Liver (tissue), 8 donors: ENCODE measurements at regions not wholly inside any gene's neighbourhood (a gene's known extent, or its start where the extent isn't known, plus 50 kb on each side); places are given as distances from the start of the nearest gene placed in this dataset.

ENCODE experiments used
- DNase-seq: peaks from one replicate; pipeline ENCODE4 v3.0.0-alpha.2; 2017; ENCODE audit warnings: low spot score
- H3K27ac ChIP-seq, 2 donors: one replicate each; pipeline ENCODE4 v1.7.0; 2013; ENCODE audit warnings: inconsistent platforms in 2 of 2, low read length in 2 of 2, control low read depth in 1 of 2, low read depth in 1 of 2, mild to moderate bottlenecking in 1 of 2
- H3K27me3 ChIP-seq, 4 donors: one replicate each; pipeline versions ENCODE4 v1.6.1 to v1.7.0; 2013; ENCODE audit warnings: low read length in 3 of 4, inconsistent platforms in 1 of 4, mild to moderate bottlenecking in 1 of 4, moderate library complexity in 1 of 4; ENCODE audit not compliant: control insufficient read depth in 4 of 4, insufficient read depth in 4 of 4
- H3K36me3 ChIP-seq, 4 donors: one replicate each; pipeline versions ENCODE4 v1.6.1 to v1.7.0; 2013; ENCODE audit warnings: low read length in 3 of 4, mild to moderate bottlenecking in 3 of 4, low read depth in 1 of 4, moderate library complexity in 1 of 4; ENCODE audit not compliant: control insufficient read depth in 4 of 4, insufficient read depth in 3 of 4
- H3K4me1 ChIP-seq, 4 donors: one replicate each; pipeline versions ENCODE4 v1.6.1 to v1.7.0; 2013; ENCODE audit warnings: low read length in 3 of 4, mild to moderate bottlenecking in 3 of 4, moderate library complexity in 1 of 4; ENCODE audit not compliant: control insufficient read depth in 4 of 4, insufficient read depth in 4 of 4
- H3K4me3 ChIP-seq, 3 donors: one replicate each; pipeline versions ENCODE4 v1.6.1 to v1.7.0; 2013; ENCODE audit warnings: low read length in 3 of 3, control low read depth in 1 of 3, low read depth in 1 of 3, mild to moderate bottlenecking in 1 of 3
- H3K9ac ChIP-seq, 2 donors: one replicate each; pipeline ENCODE4 v1.7.0; 2013; ENCODE audit warnings: low read length in 2 of 2, mild to moderate bottlenecking in 2 of 2, moderate library complexity in 2 of 2, control low read depth in 1 of 2, low read depth in 1 of 2
- H3K9me3 ChIP-seq, 4 donors: one replicate each; pipeline versions ENCODE4 v1.6.1 to v1.7.0; 2013; ENCODE audit warnings: low read length in 3 of 4; ENCODE audit not compliant: control insufficient read depth in 4 of 4
- CTCF ChIP-seq: fragments of 150-350 bp; IDR thresholded peaks from 2 replicates; pipeline ENCODE4 v1.5.1; 2017; ENCODE audit warnings: improper control_type of control experiment, low read depth, low read length; ENCODE audit not compliant: missing input control
- EGR1 ChIP-seq, 2 donors: IDR thresholded peaks; 2 replicates each; pipeline ENCODE4 v1.6.1; 2016 to 2018; ENCODE audit warnings: antibody characterized with exemption in 2 of 2, low read depth in 2 of 2
- FOXA1 ChIP-seq: IDR thresholded peaks from 2 replicates; pipeline ENCODE4 v1.6.1; 2016; ENCODE audit warnings: antibody characterized with exemption
- FOXA2 ChIP-seq: IDR thresholded peaks from 2 replicates; pipeline ENCODE4 v1.6.1; 2016; ENCODE audit warnings: antibody characterized with exemption
- GABPA ChIP-seq, 2 donors: IDR thresholded peaks in 1 of 2; conservative IDR thresholded peaks in 1 of 2; 2 replicates each; pipeline ENCODE4 v1.6.1; 2016; ENCODE audit warnings: antibody characterized with exemption in 2 of 2, mild to moderate bottlenecking in 1 of 2, moderate library complexity in 1 of 2
- HNF4G ChIP-seq: IDR thresholded peaks from 2 replicates; pipeline ENCODE4 v1.6.1; 2016; ENCODE audit warnings: antibody characterized with exemption
- MAX ChIP-seq: IDR thresholded peaks from 2 replicates; pipeline ENCODE4 v1.6.1; 2016; ENCODE audit warnings: antibody characterized with exemption
- NR2F2 ChIP-seq: IDR thresholded peaks from 2 replicates; pipeline ENCODE4 v1.6.1; 2016; ENCODE audit warnings: antibody characterized with exemption
- RAD21 ChIP-seq, 2 donors: IDR thresholded peaks; 2 replicates each; pipeline ENCODE4 v1.6.1; 2016; ENCODE audit warnings: antibody characterized with exemption in 2 of 2, mild to moderate bottlenecking in 2 of 2
- REST ChIP-seq: IDR thresholded peaks from 2 replicates; pipeline ENCODE4 v1.6.1; 2016; ENCODE audit warnings: antibody characterized with exemption, mild to moderate bottlenecking
- SP1 ChIP-seq: IDR thresholded peaks from 2 replicates; pipeline ENCODE4 v1.6.1; 2018; ENCODE audit warnings: antibody characterized with exemption, mild to moderate bottlenecking
- TAF1 ChIP-seq: conservative IDR thresholded peaks from 2 replicates; pipeline ENCODE4 v1.6.1; 2016; ENCODE audit warnings: antibody characterized with exemption, mild to moderate bottlenecking
- YY1 ChIP-seq: IDR thresholded peaks from 2 replicates; pipeline ENCODE4 v1.6.1; 2016; ENCODE audit warnings: antibody characterized with exemption, mild to moderate bottlenecking
- ZBTB33 ChIP-seq: IDR thresholded peaks from 2 replicates; pipeline ENCODE4 v1.6.1; 2016; ENCODE audit warnings: antibody characterized with exemption
- WGBS: extraction: QIAGEN DNeasy Blood & Tissue Kit; methylation state at CpG from one replicate; pipeline ENCODE4 v1.1.7; 2013; 5-methylcytosine and 5-hydroxymethylcytosine counted together
- donor health status: healthy.
- donor health status: healthy.
- donor health status: healthy.
- donor health status: healthy.
- donor health status: healthy.

- 69% methylated on average over 12 of the region's 12 CpGs for WGBS
- Histone ChIP-seq H3K4me1 (no peaks in the 10 kb centered on the region), H3K9me3 (no peaks in the 10 kb centered on the region), H3K4me3 (no peak overlapping the region), H3K27me3 (peaks cover 0 to 5% (median under 1%) of the 10 kb centered on the region in 4 donors), H3K9ac (no peak overlapping the region), H3K27ac (no peak overlapping the region), H3K36me3 (no peaks in the 10 kb centered on the region)
- DNase-seq = no peak
- TF ChIP-seq GABPA (IDR thresholded peaks at IDR 0.05 in 1 of 2, conservative IDR thresholded peaks at IDR 0.05 in 1 of 2) = no peak
- TF ChIP-seq RAD21 (IDR thresholded peaks at IDR 0.05) = no peak
- no peak for TF ChIP-seq NR2F2
- TF ChIP-seq REST = no peak
- no peak for TF ChIP-seq CTCF
- no peak for TF ChIP-seq YY1
- no peak for TF ChIP-seq SP1
- no peak for TF ChIP-seq ZBTB33
- TF ChIP-seq FOXA1 = no peak
- TF ChIP-seq EGR1 (IDR thresholded peaks at IDR 0.05; ENCODE audit: low read depth in 2 of 2) = no peak
- TF ChIP-seq HNF4G = no peak
- no peak for TF ChIP-seq FOXA2
- no peak for TF ChIP-seq TAF1
Observed at GRCh38 chr2:120815292-120815691, 79.6 kb downstream of the GLI2 start.

DNA sequence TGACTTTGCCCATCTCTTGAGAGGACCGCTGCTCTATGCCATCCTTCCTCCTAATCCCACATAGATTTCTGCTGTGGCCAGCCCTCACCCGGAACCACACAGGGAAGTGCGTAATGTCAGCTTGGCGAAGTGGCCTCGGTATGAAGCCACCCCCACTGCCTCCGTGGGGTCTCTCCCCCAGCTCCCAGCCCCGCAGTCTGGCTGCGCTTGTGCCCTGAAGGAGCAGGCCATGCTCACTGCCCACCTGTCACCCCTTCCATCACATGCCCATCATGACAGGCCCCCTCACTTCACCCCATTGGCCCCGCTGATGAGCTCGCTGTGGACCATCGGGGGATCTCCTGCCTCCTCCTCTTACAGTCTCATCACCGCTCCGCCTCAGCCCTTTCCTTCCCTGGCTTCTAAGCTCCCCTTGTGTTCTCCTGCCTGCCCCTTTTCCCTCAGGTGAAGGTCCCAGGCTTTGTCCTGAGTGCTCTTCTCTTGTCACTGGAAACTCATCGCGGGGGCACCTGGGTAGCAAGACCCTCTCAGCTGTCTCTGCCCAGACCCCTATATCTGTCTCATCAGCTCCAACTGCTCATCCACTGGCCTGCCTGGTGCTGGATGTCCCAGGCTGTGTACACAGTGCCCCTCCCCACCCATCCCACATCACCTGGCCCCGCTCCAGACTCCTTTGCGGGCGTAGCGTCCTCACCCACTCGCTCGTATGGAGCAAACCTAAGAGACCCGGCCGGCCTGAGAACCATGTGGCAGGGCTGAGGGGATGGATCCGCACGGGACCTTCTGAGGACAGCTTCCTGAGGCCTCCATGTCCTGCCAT, 81.7 kb downstream of the GLI2 start:
- no peak overlapping the region for H3K27ac ChIP-seq
- H3K36me3 ChIP-seq = no peaks in the 10 kb centered on the region
- DNase-seq = no peak
- H3K4me1 ChIP-seq = no peaks in the 10 kb centered on the region
- H3K9ac ChIP-seq = no peak overlapping the region
- H3K27me3 ChIP-seq = peaks cover 0 to 5% (median under 1%) of the 10 kb centered on the region in 4 donors
- H3K9me3 ChIP-seq = no peaks in the 10 kb centered on the region
- WGBS = 93% methylated on average over 25 of the region's 25 CpGs
- H3K4me3 ChIP-seq = no peak overlapping the region
- no peak for TF ChIP-seq REST
- no peak for TF ChIP-seq HNF4G
- no peak for TF ChIP-seq MAX
- TF ChIP-seq TAF1 = no peak
- TF ChIP-seq YY1 = no peak
- no peak for TF ChIP-seq CTCF
- no peak for TF ChIP-seq ZBTB33
- TF ChIP-seq NR2F2 = no peak
